Cardiac fibroblast (primary cell): ENCODE measurements at regions not wholly inside any gene's neighbourhood (a gene's known extent, or its start where the extent isn't known, plus 50 kb on each side); places are given as distances from the start of the nearest gene placed in this dataset.

ENCODE experiments used
- DNase-seq, 2 donors: peaks; one replicate each; pipeline versions ENCODE4 v3.0.0 to v3.0.0-alpha.2; 2010; ENCODE audit warnings: low read depth in 2 of 2
- H3K4me3 ChIP-seq, 2 donors: replicated peaks in 1 of 2; 1 replicate in 1 of 2; 2 replicates in 1 of 2; pipeline ENCODE4 v1.5.1; 2011; ENCODE audit warnings: low read depth in 2 of 2, low read length in 2 of 2, mild to moderate bottlenecking in 2 of 2, moderate library complexity in 1 of 2
- TF ChIP-seq, protein P1 (sequence below): IDR thresholded peaks from one replicate; pipeline ENCODE4 v1.5.1; 2011; ENCODE audit warnings: low read depth, mild to moderate bottlenecking, low read length, inconsistent platforms

DNA sequence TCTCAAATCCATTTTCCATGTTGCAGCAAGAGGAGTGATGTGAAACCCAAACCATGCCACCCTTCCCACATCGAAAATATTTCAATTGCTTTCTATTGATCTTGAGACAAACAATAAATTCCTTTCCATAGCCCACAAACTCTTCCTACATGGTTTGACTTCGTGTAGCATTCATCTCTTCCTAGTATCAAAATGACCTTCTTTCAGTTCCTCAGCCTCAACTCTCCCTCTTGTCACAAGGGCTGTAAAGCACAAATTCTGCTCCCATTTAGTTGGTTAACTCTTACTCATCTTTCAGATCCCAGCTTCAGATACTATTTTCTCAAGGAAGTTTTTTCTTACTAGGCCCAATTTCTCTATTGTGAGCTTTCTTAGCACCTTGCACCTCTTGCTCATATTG, 99.0 kb downstream of the ZNF281 start:
- TF ChIP-seq, protein P1, sequence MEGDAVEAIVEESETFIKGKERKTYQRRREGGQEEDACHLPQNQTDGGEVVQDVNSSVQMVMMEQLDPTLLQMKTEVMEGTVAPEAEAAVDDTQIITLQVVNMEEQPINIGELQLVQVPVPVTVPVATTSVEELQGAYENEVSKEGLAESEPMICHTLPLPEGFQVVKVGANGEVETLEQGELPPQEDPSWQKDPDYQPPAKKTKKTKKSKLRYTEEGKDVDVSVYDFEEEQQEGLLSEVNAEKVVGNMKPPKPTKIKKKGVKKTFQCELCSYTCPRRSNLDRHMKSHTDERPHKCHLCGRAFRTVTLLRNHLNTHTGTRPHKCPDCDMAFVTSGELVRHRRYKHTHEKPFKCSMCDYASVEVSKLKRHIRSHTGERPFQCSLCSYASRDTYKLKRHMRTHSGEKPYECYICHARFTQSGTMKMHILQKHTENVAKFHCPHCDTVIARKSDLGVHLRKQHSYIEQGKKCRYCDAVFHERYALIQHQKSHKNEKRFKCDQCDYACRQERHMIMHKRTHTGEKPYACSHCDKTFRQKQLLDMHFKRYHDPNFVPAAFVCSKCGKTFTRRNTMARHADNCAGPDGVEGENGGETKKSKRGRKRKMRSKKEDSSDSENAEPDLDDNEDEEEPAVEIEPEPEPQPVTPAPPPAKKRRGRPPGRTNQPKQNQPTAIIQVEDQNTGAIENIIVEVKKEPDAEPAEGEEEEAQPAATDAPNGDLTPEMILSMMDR, result no peak
- H3K4me3 ChIP-seq, result no peak overlapping the region
- no peak for DNase-seq

- TF ChIP-seq, protein P1, result no peak
- DNase-seq, result no peak
- no peak overlapping the region for H3K4me3 ChIP-seq
Observed at GRCh38 chr1:200307755-200308066, 102.1 kb downstream of the ZNF281 start.

GRCh38 chr1:200306944-200307754, 102.7 kb downstream of the ZNF281 start:
- H3K4me3 ChIP-seq, result no peak overlapping the region
- peak; percentile 55 to 60 for DNase-seq
- TF ChIP-seq, protein P1, result peak; percentile 90

DNA sequence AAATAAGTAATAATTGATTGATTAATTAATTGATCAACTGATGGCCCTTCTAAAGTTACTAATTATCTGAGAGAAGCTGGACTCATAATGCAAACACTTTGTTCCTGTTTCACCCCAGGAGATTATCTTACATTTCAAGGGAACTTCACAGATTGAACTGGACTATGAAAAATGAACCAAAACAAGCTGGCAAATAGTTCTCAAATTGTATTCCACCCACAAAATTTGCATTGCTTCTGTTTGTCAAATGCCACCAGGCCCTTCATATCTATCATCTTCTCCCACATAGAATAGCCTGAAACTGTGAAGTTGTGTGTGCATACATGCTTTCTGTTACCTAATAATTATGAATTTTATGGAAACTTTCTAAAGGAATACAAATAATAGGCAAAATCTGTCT, 104.0 kb downstream of the ZNF281 start:
- no peak for DNase-seq
- TF ChIP-seq, protein P1, result no peak
- no peak overlapping the region for H3K4me3 ChIP-seq

- TF ChIP-seq, protein P1, result no peak
- H3K4me3 ChIP-seq, result no peak overlapping the region
- DNase-seq, result no peak
Observed at GRCh38 chr1:200304171-200304570, 105.7 kb downstream of the ZNF281 start.

GRCh38 chr1:200302921-200303290, 106.9 kb downstream of the ZNF281 start:
- peak; percentile 17 to 21 for DNase-seq
- TF ChIP-seq, protein P1, result no peak
- H3K4me3 ChIP-seq, result peak overlapping the region; percentile 60 to 68
